WTC11 (cell line): ENCODE measurements at regions not wholly inside any gene's neighbourhood (a gene's known extent, or its start where the extent isn't known, plus 50 kb on each side); places are given as distances from the start of the nearest gene placed in this dataset.

Source experiments
- ATAC-seq: fragments of 200-7000 bp; cut with Tn5 transposase; 2 replicates; pipeline ENCODE4 v1.10.0; 2021; ENCODE audit warnings: mild to moderate bottlenecking, moderate library complexity
- CTCF ChIA-PET: fragments of 300-600 bp; sonication (Branson Sonifier 250); formaldehyde crosslinking; loops from one replicate; lab custom pipeline; 2021; ENCODE audit warnings: antibody characterized with exemption; lab: Charles Lee
- POLR2A ChIA-PET: fragments of 350-600 bp; sonication (Branson Sonifier 250); formaldehyde crosslinking; loops from one replicate; lab custom pipeline; 2021; ENCODE audit warnings: antibody characterized with exemption; lab: Charles Lee
- DNase-seq: peaks from one replicate; pipeline ENCODE4 v3.0.0; 2021; ENCODE audit warnings: low spot score
- H3K27ac Mint-ChIP-seq: 2 replicates; pipeline ENCODE4 v1.8.0; 2021; ENCODE audit warnings: mixed read lengths
- H3K27me3 Mint-ChIP-seq: 2 replicates; pipeline ENCODE4 v1.8.0; 2021; ENCODE audit warnings: low read depth, mild to moderate bottlenecking, moderate library complexity, mixed read lengths
- H3K36me3 Mint-ChIP-seq: 2 replicates; pipeline ENCODE4 v1.8.0; 2021; ENCODE audit warnings: mixed read lengths
- H3K4me1 Mint-ChIP-seq: 2 replicates; pipeline ENCODE4 v1.8.0; 2022; ENCODE audit warnings: mixed read lengths
- H3K4me3 Mint-ChIP-seq: 2 replicates; pipeline ENCODE4 v1.8.0; 2021; ENCODE audit warnings: mild to moderate bottlenecking, moderate library complexity, mixed read lengths
- H3K9me3 Mint-ChIP-seq: 2 replicates; pipeline ENCODE4 v1.8.0; 2021; ENCODE audit warnings: mixed read lengths
- AFF4 ChIP-seq: sonication (generic); formaldehyde crosslinking; IDR thresholded peaks from 2 replicates; pipeline ENCODE4 v1.8.1; 2023; ENCODE audit warnings: mild to moderate bottlenecking, missing genetic modification reagents, borderline replicate concordance
- ATF1 ChIP-seq: sonication (generic); formaldehyde crosslinking; IDR thresholded peaks from 2 replicates; pipeline ENCODE4 v1.8.1; 2023; ENCODE audit warnings: mild to moderate bottlenecking, moderate library complexity, missing genetic modification reagents
- ATF2 ChIP-seq: sonication (generic); formaldehyde crosslinking; IDR thresholded peaks from 2 replicates; pipeline ENCODE4 v1.8.1; 2022; ENCODE audit warnings: low read depth, missing genetic modification reagents, borderline replicate concordance
- ATF3 ChIP-seq: sonication (generic); formaldehyde crosslinking; conservative IDR thresholded peaks from 2 replicates; pipeline ENCODE4 v1.8.1; 2022; ENCODE audit warnings: mild to moderate bottlenecking, missing genetic modification reagents
- FOXP4 ChIP-seq: sonication (generic); formaldehyde crosslinking; IDR thresholded peaks from 2 replicates; pipeline ENCODE4 v1.8.0; 2022; ENCODE audit warnings: mild to moderate bottlenecking, missing genetic modification reagents
- GABPB1 ChIP-seq: sonication (generic); formaldehyde crosslinking; IDR thresholded peaks from 2 replicates; pipeline ENCODE4 v1.8.1; 2023; ENCODE audit warnings: mild to moderate bottlenecking, missing genetic modification reagents
- HMGA2 ChIP-seq: fragments of 250-450 bp; sonication (Bioruptor Pico); IDR thresholded peaks from 2 replicates; pipeline ENCODE4 v1.4.0; 2021; ENCODE audit warnings: mild to moderate bottlenecking, moderate library complexity
- IRF2 ChIP-seq: sonication (generic); formaldehyde crosslinking; IDR thresholded peaks from 2 replicates; pipeline ENCODE4 v1.8.0; 2022; ENCODE audit warnings: low read depth, missing genetic modification reagents, borderline replicate concordance
- MAX ChIP-seq: sonication (generic); formaldehyde crosslinking; IDR thresholded peaks from 2 replicates; pipeline ENCODE4 v1.8.0; 2022; ENCODE audit warnings: mild to moderate bottlenecking, missing genetic modification reagents
- MLX ChIP-seq: sonication (generic); formaldehyde crosslinking; IDR thresholded peaks from 2 replicates; pipeline ENCODE4 v1.8.1; 2023; ENCODE audit warnings: mild to moderate bottlenecking, missing genetic modification reagents, moderate library complexity
- NR2C2 ChIP-seq: sonication (generic); formaldehyde crosslinking; IDR thresholded peaks from 2 replicates; pipeline ENCODE4 v1.8.0; 2022; ENCODE audit warnings: mild to moderate bottlenecking, missing genetic modification reagents
- TP53 ChIP-seq: sonication (generic); formaldehyde crosslinking; IDR thresholded peaks from 2 replicates; pipeline ENCODE4 v1.8.1; 2023; ENCODE audit warnings: mild to moderate bottlenecking, missing genetic modification reagents
- ZMAT4 ChIP-seq: fragments of 250-450 bp; sonication (Bioruptor Pico); IDR thresholded peaks from 2 replicates; pipeline ENCODE4 v1.9.0; 2021; ENCODE audit warnings: mild to moderate bottlenecking
- ZNF532 ChIP-seq: fragments of 250-450 bp; sonication (Bioruptor Pico); IDR thresholded peaks from 2 replicates; pipeline ENCODE4 v1.9.0; 2021; ENCODE audit warnings: mild to moderate bottlenecking, borderline replicate concordance

- peaks cover 9% of the 10 kb centered on the region for H3K9me3 Mint-ChIP-seq
- H3K4me1 Mint-ChIP-seq: peaks cover 3% of the 10 kb centered on the region; the same call in 1 of the 2 replicates
- peaks cover 7% of the 10 kb centered on the region for H3K27me3 Mint-ChIP-seq
- no peaks in the 10 kb centered on the region for H3K36me3 Mint-ChIP-seq
- ChIA-PET POLR2A (no interaction called here), CTCF (no interaction called here)
- DNase-seq (no peak), ATAC-seq (no peak)
- TF ChIP-seq FOXP4 (no peak), ZMAT4 (CRISPR knock-in tag) (no peak), ATF2 (no peak), NR2C2 (CRISPR knock-in tag) (no peak), AFF4 (no peak), HMGA2 (CRISPR knock-in tag) (no peak), ATF3 (no peak), GABPB1 (CRISPR knock-in tag) (no peak), TP53 (CRISPR knock-in tag) (no peak), MAX (CRISPR knock-in tag) (no peak), IRF2 (CRISPR knock-in tag) (no peak), ZNF532 (CRISPR knock-in tag) (no peak)
- H3K4me3 Mint-ChIP-seq: no peak overlapping the region
- no peak overlapping the region for H3K27ac Mint-ChIP-seq
These were observed 305.1 kb downstream of the RPS24 start for GRCh38 chr10:78338717-78339116.

GRCh38 chr10:78339251-78339650 is 305.6 kb downstream of the RPS24 start:
- ATAC-seq (no peak), DNase-seq (no peak)
- peaks cover 3% of the 10 kb centered on the region; the same call in 1 of the 2 replicates for H3K4me1 Mint-ChIP-seq
- no peak overlapping the region for H3K4me3 Mint-ChIP-seq
- ChIA-PET CTCF (no interaction called here), POLR2A (no interaction called here)
- H3K36me3 Mint-ChIP-seq: no peaks in the 10 kb centered on the region
- H3K27ac Mint-ChIP-seq: no peak overlapping the region
- peaks cover 7% of the 10 kb centered on the region for H3K27me3 Mint-ChIP-seq
- TF ChIP-seq ATF1 (CRISPR knock-in tag) (no peak), MLX (CRISPR knock-in tag) (no peak)
- peaks cover 9% of the 10 kb centered on the region for H3K9me3 Mint-ChIP-seq
